Femur (tissue), 1 donor: ENCODE measurements at regions not wholly inside any gene's neighbourhood (a gene's known extent, or its start where the extent isn't known, plus 50 kb on each side); places are given as distances from the start of the nearest gene placed in this dataset.
"Not testable (repeated sequence)": the region's sequence is repeated elsewhere in the genome, so short reads cannot be mapped to it uniquely, and the experiment has no call there.

ENCODE experiments used
- DNase-seq: peaks from one replicate; pipeline ENCODE4 v3.0.0-alpha.2; 2017

DNA sequence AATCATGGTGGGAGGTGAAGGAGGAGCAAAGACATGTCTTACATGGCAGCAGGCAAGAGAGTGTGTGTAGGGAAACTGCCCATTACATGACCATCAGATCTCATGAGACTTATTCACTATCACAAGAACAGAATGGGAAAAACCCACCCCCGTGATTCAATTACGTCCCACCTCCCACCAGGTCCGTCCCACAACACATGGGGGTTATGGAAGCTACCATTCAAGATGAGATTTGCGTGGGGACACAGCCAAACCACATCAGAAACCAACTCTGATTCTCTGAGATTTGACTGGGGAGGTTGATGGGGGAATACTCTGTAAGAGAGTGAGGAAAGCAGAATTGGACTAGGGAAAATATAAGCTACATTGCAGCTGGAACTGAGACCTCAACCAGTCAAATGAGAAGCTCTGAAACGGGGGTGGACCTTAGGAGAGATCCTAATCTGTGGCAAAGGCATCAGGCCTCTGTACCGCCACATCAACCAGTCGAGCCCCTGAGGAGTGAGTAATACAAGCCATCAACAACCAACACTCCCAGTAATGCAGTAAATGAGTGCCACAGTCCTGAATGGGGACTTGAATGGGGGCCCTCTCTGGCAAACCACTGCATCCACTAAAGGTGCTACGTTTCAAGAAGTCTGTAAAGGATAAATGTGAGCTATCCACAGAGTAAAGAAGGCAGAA, 207.9 kb upstream of the GADL1 start:
- DNase-seq: no peak

- no peak for DNase-seq
These were observed 208.7 kb upstream of the GADL1 start for GRCh38 chr3:31103181-31103580.

- no peak for DNase-seq
These were observed 209.2 kb upstream of the GADL1 start for GRCh38 chr3:31103623-31104180.

- no peak for DNase-seq
These were observed 210.6 kb upstream of the GADL1 start for GRCh38 chr3:31105011-31105410.

DNA sequence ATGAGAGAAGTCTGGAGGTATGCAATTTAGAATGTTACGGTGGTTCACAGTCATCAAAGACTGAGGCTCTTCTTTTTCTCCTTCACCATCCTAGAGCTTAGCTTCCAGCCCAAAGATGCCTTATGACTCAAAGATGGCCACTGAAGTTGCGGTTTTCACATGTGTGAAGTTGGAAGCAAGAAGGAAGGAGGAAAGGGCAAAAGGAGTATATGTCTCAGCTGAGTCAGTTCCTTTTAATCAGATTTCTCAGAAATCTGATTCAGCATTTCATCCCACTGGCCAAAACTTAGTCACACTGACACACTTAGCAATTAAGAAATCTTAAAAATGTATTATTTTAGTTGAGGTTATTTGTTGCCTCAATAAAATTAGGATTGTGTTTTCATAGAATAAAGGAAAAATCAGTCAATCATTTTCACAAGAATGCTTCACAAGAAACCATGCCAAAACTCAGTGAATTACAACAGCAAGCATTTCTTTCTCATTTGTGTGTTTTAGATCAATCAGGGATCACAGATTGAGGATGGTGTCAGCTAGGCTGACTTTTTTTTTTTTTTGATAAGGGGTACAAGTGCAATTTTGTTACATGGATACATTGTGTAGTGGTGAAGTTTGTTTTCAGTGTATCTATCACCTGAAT, 211.1 kb upstream of the GADL1 start:
- no peak for DNase-seq

DNA sequence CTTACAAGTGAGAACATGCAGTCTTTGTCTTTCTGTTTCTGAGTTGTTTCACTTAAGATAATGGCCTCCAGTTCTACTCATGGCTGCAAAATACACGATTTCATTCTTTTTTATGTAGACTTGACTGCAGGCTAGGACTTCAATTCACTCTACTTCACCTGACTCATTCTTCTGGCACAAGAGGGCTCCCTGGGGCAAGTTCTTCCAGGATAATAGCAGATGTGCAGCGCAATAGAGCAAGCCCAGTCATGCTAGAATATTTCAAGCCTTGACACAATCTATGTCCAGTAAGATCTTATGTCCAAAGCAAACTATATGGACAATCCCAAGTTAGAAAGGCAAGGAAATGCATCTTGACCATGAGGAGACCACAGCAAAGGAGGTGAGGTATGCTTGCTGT, 211.7 kb upstream of the GADL1 start:
- no peak for DNase-seq

- no peak for DNase-seq
These were observed 212.5 kb upstream of the GADL1 start for GRCh38 chr3:31106912-31107311.

GRCh38 chr3:31114929-31115283, 220.4 kb upstream of the GADL1 start:
- DNase-seq: no peak

DNA sequence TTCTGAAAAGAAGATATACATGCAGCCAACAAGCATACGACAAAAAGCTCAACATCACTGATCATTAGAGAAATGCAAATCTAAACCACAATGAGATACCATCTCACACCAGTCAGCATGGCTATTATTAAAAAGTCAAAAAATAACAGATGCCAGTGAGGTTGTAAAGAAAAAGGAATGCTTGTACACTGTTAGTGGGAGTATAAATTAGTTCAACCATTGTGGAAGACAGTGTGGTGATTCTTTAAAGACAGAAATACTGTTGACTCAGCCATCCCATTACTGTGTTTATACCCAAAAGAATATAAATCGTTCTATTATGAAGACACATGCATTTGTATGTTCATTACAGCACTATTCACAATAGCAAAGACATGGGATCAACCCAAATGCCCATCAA, 221.1 kb upstream of the GADL1 start:
- DNase-seq: not testable (repeated sequence)

DNA sequence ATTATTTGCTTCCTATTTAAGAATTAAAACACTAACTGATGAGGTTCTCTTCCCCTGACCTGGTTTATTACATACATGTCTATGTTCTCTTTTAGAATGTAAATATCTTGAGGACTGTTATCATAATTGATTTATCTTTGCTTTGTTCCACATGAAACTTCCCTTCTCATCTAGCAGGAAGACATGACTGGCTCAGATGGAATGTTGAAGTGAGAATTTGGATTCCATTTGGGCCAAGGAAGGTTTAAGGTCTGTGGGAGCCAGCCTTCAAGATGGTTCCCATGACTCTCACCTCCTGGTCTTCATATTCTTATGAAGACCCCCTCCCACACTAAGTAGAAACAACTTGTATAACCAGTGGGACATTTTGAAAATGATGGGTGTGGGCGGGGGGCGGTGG, 222.2 kb upstream of the GADL1 start:
- no peak for DNase-seq

- DNase-seq: no peak
These were observed 223.4 kb upstream of the GADL1 start for GRCh38 chr3:31117854-31118253.

DNA sequence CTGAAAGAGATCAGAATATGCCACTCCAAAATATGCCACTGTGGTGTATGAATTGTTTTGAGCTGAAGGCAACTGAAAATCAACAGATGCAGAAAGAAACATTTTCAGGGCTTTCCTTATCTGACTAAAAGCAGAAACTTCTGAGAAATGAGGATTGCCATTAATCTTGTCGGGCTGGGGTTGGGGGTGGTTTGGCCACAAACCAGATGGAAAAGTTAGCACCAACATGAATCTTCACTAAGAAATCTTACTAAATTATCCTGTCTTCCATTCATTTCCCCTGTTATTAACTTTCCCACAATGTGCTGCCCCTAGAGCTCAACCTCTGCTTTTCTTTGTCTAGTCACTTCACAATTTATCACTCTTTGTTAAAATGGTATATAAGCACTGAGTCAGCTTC, 229.9 kb upstream of the GADL1 start:
- DNase-seq: no peak

DNA sequence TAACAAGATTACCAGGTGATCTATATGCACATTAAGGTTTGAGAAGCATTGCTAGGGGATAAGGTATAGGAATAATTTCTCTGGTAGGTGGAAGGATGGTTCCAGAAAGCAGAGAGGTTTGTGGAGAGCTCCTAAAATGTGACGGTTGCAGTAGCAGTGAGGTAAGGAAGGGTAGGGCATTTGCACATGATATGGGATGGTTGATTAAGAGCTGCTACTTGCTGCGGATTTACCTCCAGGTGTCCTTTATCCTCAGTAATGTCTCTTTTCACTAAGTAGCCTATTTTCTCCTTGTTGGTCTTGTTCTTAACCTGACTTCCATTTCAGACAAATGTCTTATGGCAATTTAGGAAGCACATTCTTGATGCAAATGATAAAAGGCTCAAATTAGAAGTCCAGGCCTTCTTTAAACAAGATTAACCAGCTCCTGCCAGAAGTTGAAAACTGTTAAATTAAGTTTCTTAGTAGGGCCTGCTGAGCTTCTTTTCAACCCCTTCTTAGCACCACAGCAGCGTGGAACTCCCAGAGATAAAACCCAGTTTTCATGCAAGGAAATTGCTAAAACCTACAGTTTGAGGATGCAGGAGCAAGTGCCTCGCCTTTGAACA, 231.1 kb upstream of the GADL1 start:
- DNase-seq: no peak

- DNase-seq: no peak
These were observed 234.8 kb upstream of the GADL1 start for GRCh38 chr3:31129241-31129640.

- DNase-seq: no peak
These were observed 237.8 kb upstream of the GADL1 start for GRCh38 chr3:31132132-31132769.

DNA sequence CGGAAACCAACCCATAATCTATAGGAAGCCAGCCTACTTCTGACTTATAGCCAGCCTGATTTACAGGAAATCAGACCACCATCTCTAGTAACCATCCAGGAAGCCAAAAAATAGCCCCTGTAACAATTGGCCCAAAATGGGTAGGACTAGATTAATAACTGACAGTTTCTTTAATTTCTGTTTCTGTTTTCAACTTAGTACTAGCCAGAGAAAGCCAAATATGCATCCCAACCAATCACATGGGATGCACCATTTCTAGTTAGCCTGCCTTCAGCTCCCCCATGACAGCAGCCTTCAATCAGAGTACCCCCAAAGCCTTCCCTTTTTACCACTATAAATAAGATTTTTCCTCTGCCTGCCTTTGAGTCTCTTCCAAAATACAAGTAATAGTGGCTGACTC, 239.1 kb upstream of the GADL1 start:
- no peak for DNase-seq

- no peak for DNase-seq
These were observed 241.1 kb upstream of the GADL1 start for GRCh38 chr3:31135546-31135945.

GRCh38 chr3:31137718-31138465, 243.4 kb upstream of the GADL1 start:
- DNase-seq: no peak

- DNase-seq: no peak
These were observed 246.0 kb upstream of the GADL1 start for GRCh38 chr3:31140470-31140869.

- DNase-seq: no peak
These were observed 247.7 kb upstream of the GADL1 start for GRCh38 chr3:31142139-31142538.

DNA sequence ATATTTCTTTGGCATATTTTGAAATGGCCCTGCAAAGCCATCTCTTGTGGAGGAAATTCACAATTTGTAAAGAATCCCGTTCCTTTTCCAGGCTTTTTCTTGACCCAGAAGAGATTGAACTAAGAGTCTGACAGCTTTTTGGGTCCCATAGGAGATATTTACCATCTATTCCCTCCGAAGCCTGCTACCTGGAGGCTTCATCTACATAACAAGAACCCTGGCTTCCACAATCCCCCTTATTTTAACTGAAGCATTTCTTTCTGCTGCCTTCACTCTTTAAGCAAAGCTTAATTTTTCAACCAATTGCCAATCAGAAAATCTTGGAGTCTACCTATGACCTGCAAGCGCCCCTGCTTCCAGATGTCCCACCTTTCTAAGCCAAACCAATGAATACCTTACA, 248.1 kb upstream of the GADL1 start:
- DNase-seq: no peak

DNA sequence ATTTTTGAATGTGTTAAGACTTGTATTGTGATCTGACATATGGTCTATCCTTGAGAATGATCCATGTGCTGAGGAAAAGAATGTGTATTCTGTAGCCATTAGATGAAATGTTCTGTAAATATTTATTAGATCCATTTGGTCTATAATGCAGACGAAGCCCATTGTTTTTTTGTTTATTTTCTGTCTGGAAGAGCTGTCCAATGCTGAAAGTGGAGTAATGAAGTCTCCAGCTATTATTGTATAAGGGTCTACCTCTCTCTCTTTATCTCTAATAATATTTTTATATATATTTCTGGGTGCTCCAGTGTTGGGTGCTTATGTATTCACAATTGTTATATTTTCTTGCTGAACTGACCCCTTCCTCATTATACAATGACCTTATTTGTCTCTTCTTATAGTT, 250.6 kb upstream of the GADL1 start:
- DNase-seq: no peak

GRCh38 chr3:31147550-31147949, 253.1 kb upstream of the GADL1 start:
- DNase-seq: no peak
